UCSD-AML1 (cell line): ENCODE measurements at regions not wholly inside any gene's neighbourhood (a gene's known extent, or its start where the extent isn't known, plus 50 kb on each side); places are given as distances from the start of the nearest gene placed in this dataset.
"Not testable (repeated sequence)": the region's sequence is repeated elsewhere in the genome, so short reads cannot be mapped to it uniquely, and the experiment has no call there.

ENCODE experiments used
- DNase-seq: peaks from one replicate; lab custom pipeline; 2025; ENCODE audit not compliant: unreplicated experiment; lab: John Stamatoyannopoulos, UW

DNA sequence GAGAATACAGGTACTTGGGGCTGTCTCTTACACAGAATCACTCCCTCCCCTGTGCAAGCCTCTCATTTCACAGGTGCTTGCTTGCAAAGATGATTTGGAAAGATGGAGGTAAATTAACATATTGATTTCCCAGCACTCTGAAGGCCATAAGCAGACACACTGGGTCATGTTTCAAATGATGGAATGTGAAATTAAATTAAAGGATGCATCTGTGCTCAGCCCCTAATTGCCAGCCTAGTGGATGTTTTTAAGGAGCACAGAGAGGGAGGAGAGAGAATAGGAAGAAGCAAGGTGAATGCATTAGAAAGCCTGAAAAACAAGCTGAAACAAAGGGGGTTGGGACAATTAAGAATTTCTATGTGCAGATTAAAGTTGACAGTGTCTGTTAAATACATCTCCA is 96.1 kb upstream of the GRIP1 start:
- DNase-seq: no peak

DNA sequence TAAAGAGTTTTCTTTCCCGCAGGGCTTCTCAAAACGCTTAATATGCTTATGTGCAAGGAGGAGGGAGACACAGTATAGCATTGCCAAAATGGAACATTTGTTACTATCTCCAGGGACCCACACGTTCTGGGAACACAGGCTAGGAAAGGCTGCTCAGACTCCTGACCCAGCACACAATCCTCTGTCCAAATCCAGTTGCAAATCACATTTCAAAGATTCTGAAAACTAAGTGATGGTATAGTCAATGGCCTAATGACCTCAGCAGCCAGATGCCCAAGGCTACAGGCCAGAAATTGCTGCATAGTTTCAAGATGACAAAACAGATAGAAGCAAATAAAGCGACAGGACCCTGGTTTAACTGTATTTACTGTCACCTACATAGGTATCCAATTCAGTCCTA is 97.0 kb upstream of the GRIP1 start:
- no peak for DNase-seq

GRCh38 chr12:66776974-66777373 is 98.1 kb upstream of the GRIP1 start:
- no peak for DNase-seq

GRCh38 chr12:66779466-66779865 is 100.6 kb upstream of the GRIP1 start:
- DNase-seq: no peak

- no peak for DNase-seq
These were observed 107.8 kb upstream of the GRIP1 start for GRCh38 chr12:66786531-66787308.

- DNase-seq: no peak
These were observed 120.7 kb upstream of the GRIP1 start for GRCh38 chr12:66799551-66799950.

- DNase-seq: no peak
These were observed 121.2 kb upstream of the GRIP1 start for GRCh38 chr12:66800046-66800445.

DNA sequence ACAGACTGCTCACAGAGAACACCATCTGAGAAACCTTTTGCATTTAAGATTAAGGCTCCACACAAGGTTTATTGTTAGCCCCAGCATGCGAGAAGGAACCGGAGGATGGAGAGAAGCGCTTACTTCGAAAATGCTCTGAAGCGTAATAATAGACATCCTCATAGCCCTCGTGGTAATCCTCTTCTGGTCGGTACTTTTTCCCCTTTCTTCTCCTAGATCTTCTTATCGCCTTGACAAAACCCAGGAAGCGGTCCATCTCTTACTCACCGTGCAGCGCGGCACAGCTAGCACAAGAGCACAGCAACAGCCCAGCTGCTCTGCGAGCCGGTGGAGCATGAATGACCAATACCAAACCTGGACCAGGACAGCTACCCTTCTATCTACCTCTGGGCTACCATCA is 125.1 kb upstream of the GRIP1 start:
- no peak for DNase-seq

DNA sequence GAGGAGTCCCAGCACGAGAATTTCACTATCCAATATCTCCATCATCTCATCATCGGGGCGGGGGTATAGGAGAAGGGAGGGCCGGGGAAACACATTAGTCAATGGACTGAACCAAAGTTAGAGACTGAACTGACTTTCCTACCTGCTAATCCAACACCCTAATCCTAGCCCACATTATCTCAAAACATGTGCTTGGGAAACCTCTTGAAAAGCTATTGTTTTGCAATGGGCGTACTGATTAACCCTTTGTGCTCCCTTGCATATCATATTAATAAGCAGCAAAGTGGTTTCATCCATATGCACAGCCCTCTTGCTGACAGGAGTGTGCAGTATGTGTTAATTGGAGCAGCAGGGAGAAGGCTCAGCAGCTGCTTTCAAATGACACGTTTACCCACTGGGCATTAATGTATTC is 125.7 kb upstream of the GRIP1 start:
- no peak for DNase-seq

GRCh38 chr12:66808606-66809005 is 129.7 kb upstream of the GRIP1 start:
- DNase-seq: no peak

- DNase-seq: no peak
These were observed 134.4 kb upstream of the GRIP1 start for GRCh38 chr12:66813137-66813892.

GRCh38 chr12:66819587-66819986 is 140.7 kb upstream of the GRIP1 start:
- no peak for DNase-seq

DNA sequence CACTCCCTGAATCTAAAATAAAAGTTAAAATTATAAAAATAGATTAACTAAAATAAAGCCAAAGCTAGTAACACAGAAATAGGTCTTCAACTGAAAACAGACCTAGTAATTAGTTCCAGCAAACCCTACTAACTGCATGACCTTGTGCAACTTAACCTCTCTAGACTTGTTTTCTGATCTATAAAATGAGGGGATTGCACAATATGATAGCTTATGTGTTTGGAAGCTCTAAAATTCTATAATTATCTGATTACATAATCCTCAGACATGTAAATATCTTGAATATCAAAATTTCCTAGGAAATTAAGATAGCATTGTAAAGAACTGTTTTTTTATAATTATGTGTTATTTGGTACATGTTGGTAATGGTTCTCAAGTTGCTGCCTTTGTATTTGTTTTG is 144.1 kb upstream of the GRIP1 start:
- no peak for DNase-seq

DNA sequence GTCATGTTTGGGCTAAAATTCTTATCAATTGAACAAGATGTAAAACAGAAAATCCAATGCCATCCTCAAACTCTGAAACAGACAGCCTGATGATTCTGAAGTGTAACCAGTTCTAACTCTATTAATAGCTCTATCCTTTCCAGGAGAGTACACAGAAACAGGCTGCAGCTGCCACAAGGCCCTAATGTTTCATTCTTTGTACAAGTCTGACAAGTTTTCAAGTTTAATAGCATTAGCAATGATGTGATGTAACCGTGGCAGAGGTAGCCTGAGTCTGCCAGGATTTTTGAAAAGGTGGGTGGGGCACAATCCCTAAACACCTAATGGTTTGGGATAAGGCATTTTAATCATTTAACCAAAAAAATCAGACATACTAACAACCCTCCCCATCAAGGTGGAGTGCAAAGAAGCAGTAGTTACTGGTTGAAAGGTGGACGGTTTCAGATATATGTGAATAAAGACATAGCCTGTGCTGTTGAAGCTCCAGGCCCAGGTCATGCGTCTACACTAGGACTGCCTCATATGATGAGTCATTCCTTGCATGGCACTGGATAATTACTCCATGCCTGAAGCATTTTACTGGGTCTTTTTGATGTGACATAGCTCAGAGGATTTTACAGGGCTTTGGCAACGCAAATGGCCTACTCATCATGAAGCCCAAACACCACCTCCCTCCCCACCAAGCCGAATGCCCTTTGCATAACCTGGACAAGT is 145.1 kb upstream of the GRIP1 start:
- no peak for DNase-seq

DNA sequence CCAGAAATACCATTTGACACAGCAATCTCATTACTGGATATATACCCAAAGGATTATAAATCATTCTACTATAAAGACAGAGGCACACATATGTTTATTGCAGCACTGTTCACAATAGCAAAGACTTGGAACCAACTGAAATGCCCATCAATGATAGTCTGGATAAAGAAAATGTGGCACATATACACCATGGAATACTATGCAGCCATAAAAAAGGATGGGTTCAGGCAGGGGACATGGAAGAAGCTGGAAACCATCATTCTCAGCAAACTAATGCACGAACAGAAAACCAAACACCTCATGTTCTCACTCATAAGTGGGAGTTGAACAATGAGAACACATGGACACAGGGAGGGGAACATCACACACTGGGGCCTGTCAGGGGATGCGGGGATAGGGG is 147.0 kb upstream of the GRIP1 start:
- DNase-seq: not testable (repeated sequence)

DNA sequence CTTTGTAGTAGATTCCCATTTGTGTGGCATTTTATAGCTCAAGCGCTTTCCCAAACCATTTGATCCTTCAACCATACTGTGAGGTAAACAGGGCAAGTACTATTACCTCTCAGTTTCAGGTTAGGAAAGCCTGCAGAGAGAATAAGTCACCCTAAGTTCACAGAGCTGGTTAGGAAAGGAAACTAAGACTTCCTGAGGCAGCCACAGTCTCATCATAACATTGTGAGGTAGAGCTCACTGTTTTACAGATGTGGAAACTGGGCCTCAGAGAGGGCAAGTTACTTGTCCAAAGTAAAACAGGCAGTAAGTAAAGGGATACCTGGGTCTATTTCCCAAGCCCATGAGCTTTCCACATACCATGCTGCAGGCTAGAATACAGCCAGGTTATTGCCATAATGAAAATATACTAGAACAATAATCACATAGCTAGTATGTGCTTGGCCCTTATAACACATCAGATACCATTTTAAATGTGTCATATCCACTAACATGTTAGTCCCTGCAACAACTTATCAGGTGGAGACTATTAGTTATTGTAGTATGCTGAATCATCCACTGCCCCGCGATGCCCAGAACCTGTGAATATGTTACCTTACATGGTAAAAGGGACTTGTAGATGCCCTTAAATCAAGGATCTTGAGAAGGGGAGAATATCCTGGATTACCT is 150.9 kb upstream of the GRIP1 start:
- DNase-seq: no peak

GRCh38 chr12:66831495-66831894 is 152.6 kb upstream of the GRIP1 start:
- no peak for DNase-seq

GRCh38 chr12:66832997-66833396 is 154.1 kb upstream of the GRIP1 start:
- DNase-seq: no peak

DNA sequence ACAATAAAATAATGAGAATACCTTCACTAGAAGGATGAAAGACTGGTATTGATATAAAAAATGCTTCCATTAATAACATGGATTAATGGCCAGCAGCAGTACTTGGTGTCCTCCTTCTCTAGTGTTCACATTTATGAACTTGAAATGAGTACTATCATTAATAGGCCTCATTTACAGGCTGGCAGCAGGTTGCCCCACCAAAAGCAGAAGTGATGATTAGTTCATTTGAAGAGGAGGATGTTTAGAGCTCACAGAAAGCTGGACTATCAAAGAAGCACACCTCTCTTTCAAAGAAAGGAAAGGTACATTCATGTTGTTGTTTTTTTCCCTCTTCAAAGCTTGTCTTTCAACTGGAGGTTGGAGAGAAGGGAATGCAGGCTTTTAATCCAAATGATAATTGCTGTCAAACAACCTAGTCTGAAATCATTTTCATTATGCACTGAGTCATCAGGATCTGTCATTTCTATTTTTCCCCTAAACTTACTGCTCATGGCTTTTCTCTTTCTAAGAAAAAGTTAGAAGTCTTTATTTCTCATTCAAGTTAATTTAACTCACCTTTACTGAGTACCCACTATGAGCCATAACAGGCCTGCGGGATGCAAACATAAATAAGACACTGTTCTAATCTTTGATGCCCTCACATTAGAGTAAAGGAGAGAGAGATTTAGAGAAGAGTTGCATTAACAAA is 157.9 kb upstream of the GRIP1 start:
- DNase-seq: no peak

DNA sequence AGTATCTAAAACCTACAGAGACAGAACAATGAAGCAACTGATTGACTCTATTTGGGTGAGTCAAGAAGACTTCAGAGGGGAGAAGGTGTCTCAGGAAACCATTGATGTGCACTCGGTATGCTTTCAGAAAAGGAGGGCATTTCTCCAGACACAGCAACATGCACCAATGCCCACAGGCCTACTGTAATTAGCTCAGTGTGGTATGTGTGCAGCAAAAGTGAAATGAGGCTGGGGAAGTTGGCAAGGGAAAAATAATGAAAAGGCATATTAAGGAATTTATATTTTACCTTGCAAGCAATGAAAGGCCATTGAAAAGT is 158.4 kb upstream of the GRIP1 start:
- DNase-seq: no peak

DNA sequence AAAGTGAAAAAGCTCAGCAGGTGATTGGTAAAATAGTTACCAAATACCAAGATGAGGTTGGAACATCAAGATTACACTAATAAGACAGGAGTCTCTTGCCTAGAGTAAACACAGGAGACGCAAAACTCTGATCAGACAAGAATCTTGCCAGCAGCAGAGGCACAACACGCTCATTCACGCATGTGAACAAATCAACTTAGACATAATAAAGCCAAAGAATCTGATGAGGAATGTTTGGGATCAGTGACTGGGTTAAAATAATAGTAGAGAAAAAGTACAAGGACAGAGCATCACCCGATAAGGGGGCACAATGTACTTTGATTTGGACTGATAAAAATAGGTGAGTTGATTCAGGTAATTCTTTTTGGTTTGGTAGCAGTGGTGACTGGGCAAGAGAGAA is 159.5 kb upstream of the GRIP1 start:
- no peak for DNase-seq
